ENCODE measurements at regions not wholly inside any gene's neighbourhood (a gene's known extent, or its start where the extent isn't known, plus 50 kb on each side); places are given as distances from the start of the nearest gene placed in this dataset.

- TF ChIP-seq POLR2AphosphoS5 (IDR thresholded peaks at IDR 0.05; ENCODE audit: low read depth) (no peak), EZH2 (IDR thresholded peaks at IDR 0.05; ENCODE audit: low read depth, unreplicated experiment) (no peak), JUNB (IDR thresholded peaks at IDR 0.05; ENCODE audit: unreplicated experiment) (no peak), EZH2phosphoT487 (IDR thresholded peaks at IDR 0.05; ENCODE audit: unreplicated experiment) (no peak)
- TF ChIP-seq, protein P1, sequence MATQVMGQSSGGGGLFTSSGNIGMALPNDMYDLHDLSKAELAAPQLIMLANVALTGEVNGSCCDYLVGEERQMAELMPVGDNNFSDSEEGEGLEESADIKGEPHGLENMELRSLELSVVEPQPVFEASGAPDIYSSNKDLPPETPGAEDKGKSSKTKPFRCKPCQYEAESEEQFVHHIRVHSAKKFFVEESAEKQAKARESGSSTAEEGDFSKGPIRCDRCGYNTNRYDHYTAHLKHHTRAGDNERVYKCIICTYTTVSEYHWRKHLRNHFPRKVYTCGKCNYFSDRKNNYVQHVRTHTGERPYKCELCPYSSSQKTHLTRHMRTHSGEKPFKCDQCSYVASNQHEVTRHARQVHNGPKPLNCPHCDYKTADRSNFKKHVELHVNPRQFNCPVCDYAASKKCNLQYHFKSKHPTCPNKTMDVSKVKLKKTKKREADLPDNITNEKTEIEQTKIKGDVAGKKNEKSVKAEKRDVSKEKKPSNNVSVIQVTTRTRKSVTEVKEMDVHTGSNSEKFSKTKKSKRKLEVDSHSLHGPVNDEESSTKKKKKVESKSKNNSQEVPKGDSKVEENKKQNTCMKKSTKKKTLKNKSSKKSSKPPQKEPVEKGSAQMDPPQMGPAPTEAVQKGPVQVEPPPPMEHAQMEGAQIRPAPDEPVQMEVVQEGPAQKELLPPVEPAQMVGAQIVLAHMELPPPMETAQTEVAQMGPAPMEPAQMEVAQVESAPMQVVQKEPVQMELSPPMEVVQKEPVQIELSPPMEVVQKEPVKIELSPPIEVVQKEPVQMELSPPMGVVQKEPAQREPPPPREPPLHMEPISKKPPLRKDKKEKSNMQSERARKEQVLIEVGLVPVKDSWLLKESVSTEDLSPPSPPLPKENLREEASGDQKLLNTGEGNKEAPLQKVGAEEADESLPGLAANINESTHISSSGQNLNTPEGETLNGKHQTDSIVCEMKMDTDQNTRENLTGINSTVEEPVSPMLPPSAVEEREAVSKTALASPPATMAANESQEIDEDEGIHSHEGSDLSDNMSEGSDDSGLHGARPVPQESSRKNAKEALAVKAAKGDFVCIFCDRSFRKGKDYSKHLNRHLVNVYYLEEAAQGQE (IDR thresholded peaks at IDR 0.05; ENCODE audit: unreplicated experiment): no peak
- TF ChIP-seq, protein P2, sequence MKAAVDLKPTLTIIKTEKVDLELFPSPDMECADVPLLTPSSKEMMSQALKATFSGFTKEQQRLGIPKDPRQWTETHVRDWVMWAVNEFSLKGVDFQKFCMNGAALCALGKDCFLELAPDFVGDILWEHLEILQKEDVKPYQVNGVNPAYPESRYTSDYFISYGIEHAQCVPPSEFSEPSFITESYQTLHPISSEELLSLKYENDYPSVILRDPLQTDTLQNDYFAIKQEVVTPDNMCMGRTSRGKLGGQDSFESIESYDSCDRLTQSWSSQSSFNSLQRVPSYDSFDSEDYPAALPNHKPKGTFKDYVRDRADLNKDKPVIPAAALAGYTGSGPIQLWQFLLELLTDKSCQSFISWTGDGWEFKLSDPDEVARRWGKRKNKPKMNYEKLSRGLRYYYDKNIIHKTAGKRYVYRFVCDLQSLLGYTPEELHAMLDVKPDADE (IDR thresholded peaks at IDR 0.05): no peak
These were observed 961.9 kb downstream of the DIAPH3 start (continued) for GRCh38 chr13:59201841-59202240.

DNA sequence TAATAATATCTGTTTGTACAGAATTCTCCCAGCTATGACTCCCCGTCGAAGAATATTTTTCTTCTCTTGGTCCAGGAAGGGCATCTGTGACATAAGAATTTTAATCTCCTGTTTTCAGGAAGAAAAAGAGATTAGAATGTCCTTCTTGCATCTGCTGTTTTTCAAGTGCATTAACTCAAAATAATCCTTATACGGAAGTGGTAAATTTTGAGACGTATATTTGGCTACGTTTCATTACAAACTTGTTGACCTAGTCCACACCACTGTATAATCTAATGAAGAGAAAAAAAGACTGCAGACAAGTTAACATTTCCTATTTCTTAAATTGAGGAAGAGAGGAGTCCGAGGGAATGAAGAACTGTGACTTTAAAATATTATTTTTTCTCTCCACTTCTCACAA is 959.9 kb downstream of the DIAPH3 start:
- H3K9me3 Mint-ChIP-seq: no peaks in the 10 kb centered on the region; the same call in 2 of the 3 replicates
- H3K9me2 ChIP-seq (ENCODE audit: insufficient read depth): no peaks in the 10 kb centered on the region
- H3K4me1 ChIP-seq (ENCODE audit: insufficient read depth): no peaks in the 10 kb centered on the region
- no peaks in the 10 kb centered on the region for H3K27me3 ChIP-seq (ENCODE audit: insufficient read depth)
- no peaks in the 10 kb centered on the region for H3K79me2 ChIP-seq (replicated peaks; ENCODE audit: insufficient read depth)
- no peaks in the 10 kb centered on the region for H4K20me1 ChIP-seq (replicated peaks; ENCODE audit: insufficient read depth)
- ATAC-seq (no peak), DNase-seq (ENCODE audit: low spot score) (no peak)
- no peak overlapping the region for H3K4me3 Mint-ChIP-seq
- H3K27ac Mint-ChIP-seq: no peak overlapping the region
- H3K4me2 ChIP-seq: no peak overlapping the region
- no peaks in the 10 kb centered on the region for H3K36me3 ChIP-seq (ENCODE audit: insufficient read depth)
- H3K27ac ChIP-seq (ENCODE audit: low read depth): no peak overlapping the region
- no peaks in the 10 kb centered on the region for H3K4me1 Mint-ChIP-seq
- H3K27me3 Mint-ChIP-seq (ENCODE audit: insufficient read depth, low read depth, poor library complexity): no peaks in the 10 kb centered on the region
- no peaks in the 10 kb centered on the region for H3K36me3 Mint-ChIP-seq (ENCODE audit: low read depth)
- H3F3A ChIP-seq (replicated peaks; ENCODE audit: low read depth): no peaks in the 10 kb centered on the region
- no peak overlapping the region for H3K4me3 ChIP-seq
- H2AFZ ChIP-seq: no peak overlapping the region
- TF ChIP-seq POLR2AphosphoS5 (IDR thresholded peaks at IDR 0.05; ENCODE audit: low read depth) (no peak), ZNF462 (CRISPR knock-in tag; IDR thresholded peaks at IDR 0.05) (no peak), EZH2phosphoT487 (IDR thresholded peaks at IDR 0.05; ENCODE audit: unreplicated experiment) (no peak), ZNF331 (CRISPR knock-in tag; IDR thresholded peaks at IDR 0.05; ENCODE audit: low read depth) (no peak), STAT1 (IDR thresholded peaks at IDR 0.05; ENCODE audit: unreplicated experiment) (no peak), ZNF114 (CRISPR knock-in tag; IDR thresholded peaks at IDR 0.05) (no peak), EZH2 (IDR thresholded peaks at IDR 0.05; ENCODE audit: low read depth, unreplicated experiment) (no peak), JUNB (IDR thresholded peaks at IDR 0.05; ENCODE audit: unreplicated experiment) (no peak)
- TF ChIP-seq, protein P3, sequence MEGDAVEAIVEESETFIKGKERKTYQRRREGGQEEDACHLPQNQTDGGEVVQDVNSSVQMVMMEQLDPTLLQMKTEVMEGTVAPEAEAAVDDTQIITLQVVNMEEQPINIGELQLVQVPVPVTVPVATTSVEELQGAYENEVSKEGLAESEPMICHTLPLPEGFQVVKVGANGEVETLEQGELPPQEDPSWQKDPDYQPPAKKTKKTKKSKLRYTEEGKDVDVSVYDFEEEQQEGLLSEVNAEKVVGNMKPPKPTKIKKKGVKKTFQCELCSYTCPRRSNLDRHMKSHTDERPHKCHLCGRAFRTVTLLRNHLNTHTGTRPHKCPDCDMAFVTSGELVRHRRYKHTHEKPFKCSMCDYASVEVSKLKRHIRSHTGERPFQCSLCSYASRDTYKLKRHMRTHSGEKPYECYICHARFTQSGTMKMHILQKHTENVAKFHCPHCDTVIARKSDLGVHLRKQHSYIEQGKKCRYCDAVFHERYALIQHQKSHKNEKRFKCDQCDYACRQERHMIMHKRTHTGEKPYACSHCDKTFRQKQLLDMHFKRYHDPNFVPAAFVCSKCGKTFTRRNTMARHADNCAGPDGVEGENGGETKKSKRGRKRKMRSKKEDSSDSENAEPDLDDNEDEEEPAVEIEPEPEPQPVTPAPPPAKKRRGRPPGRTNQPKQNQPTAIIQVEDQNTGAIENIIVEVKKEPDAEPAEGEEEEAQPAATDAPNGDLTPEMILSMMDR (conservative IDR thresholded peaks at IDR 0.05; ENCODE audit: low read depth in 2 of 2): no peak
- TF ChIP-seq, protein P2 (IDR thresholded peaks at IDR 0.05): no peak

All from GM23338 (cell line).